Lung microvascular endothelial cell (primary cell): ENCODE measurements at regions not wholly inside any gene's neighbourhood (a gene's known extent, or its start where the extent isn't known, plus 50 kb on each side); places are given as distances from the start of the nearest gene placed in this dataset.

Source experiments
- DNase-seq, 2 donors: peaks; one replicate each; pipeline versions ENCODE4 v3.0.0 to v3.0.0-alpha.2; 2010; ENCODE audit warnings: low read depth in 2 of 2

- no peak for DNase-seq
Measured at GRCh38 chr1:94595658-94596057, 54.1 kb upstream of the F3 start.

GRCh38 chr1:94593611-94594010 is 52.1 kb upstream of the F3 start:
- no peak for DNase-seq

DNA sequence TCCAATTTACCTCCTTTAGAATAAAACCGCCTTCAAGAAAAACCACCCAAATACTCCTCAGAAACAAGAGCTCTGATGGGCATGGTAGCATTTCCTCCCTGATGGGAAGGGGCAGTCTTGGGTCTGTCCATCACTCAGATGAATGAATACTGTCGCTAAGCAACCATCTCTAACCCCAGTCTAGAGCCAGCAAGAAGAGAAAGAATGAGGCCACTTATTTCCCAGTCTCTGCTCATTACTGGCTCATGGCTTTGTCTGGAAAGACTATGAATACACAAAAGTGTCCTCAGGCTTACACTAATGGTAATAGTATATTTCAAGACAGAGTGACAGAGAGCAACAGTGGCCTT is 51.0 kb upstream of the F3 start:
- DNase-seq: no peak

- DNase-seq: no peak
Measured at GRCh38 chr1:94591823-94592570, 50.4 kb upstream of the F3 start.
